ENCODE measurements at regions not wholly inside any gene's neighbourhood (a gene's known extent, or its start where the extent isn't known, plus 50 kb on each side); places are given as distances from the start of the nearest gene placed in this dataset.
"Not testable (repeated sequence)": the region's sequence is repeated elsewhere in the genome, so short reads cannot be mapped to it uniquely, and the experiment has no call there.

GRCh38 chr6:144384427-144384826 is 99.3 kb downstream of the UTRN start:
- TF ChIP-seq, protein P1, sequence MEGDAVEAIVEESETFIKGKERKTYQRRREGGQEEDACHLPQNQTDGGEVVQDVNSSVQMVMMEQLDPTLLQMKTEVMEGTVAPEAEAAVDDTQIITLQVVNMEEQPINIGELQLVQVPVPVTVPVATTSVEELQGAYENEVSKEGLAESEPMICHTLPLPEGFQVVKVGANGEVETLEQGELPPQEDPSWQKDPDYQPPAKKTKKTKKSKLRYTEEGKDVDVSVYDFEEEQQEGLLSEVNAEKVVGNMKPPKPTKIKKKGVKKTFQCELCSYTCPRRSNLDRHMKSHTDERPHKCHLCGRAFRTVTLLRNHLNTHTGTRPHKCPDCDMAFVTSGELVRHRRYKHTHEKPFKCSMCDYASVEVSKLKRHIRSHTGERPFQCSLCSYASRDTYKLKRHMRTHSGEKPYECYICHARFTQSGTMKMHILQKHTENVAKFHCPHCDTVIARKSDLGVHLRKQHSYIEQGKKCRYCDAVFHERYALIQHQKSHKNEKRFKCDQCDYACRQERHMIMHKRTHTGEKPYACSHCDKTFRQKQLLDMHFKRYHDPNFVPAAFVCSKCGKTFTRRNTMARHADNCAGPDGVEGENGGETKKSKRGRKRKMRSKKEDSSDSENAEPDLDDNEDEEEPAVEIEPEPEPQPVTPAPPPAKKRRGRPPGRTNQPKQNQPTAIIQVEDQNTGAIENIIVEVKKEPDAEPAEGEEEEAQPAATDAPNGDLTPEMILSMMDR (conservative IDR thresholded peaks at IDR 0.05; ENCODE audit: low read length), result no peak
- DNase-seq (ENCODE audit: low read depth), result no peak
- H3K4me3 ChIP-seq (ENCODE audit: low read length), result no peak overlapping the region

GRCh38 chr6:144389474-144389873 is 104.3 kb downstream of the UTRN start:
- H3K4me3 ChIP-seq (ENCODE audit: low read length), result not testable (repeated sequence)

DNA sequence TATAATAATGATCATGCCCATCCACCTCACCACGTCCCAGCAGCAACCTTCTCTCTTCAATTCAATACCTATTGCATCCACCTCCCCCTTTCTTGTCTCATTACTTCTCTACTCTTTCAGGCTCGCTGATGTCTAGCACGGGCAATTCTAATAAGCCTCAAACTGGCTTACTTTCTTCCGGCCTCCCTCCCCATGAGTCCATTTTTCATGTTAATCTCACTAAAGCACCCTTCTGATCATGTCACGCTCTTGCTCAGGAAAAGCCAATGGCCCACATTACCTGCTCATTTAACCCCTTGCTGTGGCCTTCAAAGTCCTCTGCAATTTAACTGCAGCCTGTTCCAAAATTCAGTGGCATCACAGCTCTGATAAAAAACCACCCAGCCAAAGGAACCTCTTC is 105.1 kb downstream of the UTRN start:
- DNase-seq (ENCODE audit: low read depth), result no peak
- no peak overlapping the region for H3K4me3 ChIP-seq (ENCODE audit: low read length)
- TF ChIP-seq, protein P1 (conservative IDR thresholded peaks at IDR 0.05; ENCODE audit: low read length), result no peak

More at GRCh38 chr6:144389474-144389873, 104.3 kb downstream of the UTRN start:
- DNase-seq (ENCODE audit: low read depth), result not testable (repeated sequence)

DNA sequence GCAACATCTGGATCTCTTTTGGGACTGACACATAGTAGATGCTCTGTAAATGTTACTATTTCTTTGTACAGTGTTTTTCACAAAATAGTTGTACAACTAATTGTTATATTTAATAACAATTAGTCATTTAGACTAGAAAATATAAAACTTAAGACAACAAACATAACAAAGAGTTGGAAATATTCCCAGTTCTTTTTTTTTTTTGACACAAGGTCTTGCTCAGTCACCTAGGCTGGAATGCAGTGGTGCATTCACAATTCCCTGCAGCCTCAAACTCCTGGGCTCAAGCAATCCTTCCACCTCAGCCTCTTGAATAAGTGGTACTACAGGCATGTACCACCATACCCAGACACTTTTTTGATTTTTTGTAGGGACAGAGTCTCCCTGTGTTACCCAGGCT is 105.8 kb downstream of the UTRN start:
- DNase-seq (ENCODE audit: low read depth), result peak; percentile 35
- no peak overlapping the region for H3K4me3 ChIP-seq (ENCODE audit: low read length)
- TF ChIP-seq, protein P1 (conservative IDR thresholded peaks at IDR 0.05; ENCODE audit: low read length), result no peak

- DNase-seq (ENCODE audit: low read depth), result no peak
- no peak overlapping the region for H3K4me3 ChIP-seq (ENCODE audit: low read length)
- TF ChIP-seq, protein P1 (conservative IDR thresholded peaks at IDR 0.05; ENCODE audit: low read length), result no peak
Observed at GRCh38 chr6:144392536-144392935, 107.4 kb downstream of the UTRN start.

- no peak for DNase-seq (ENCODE audit: low read depth)
- no peak overlapping the region for H3K4me3 ChIP-seq (ENCODE audit: low read length)
- TF ChIP-seq, protein P1 (conservative IDR thresholded peaks at IDR 0.05; ENCODE audit: low read length), result no peak
Observed at GRCh38 chr6:144394210-144394609, 109.1 kb downstream of the UTRN start.

- TF ChIP-seq, protein P1 (conservative IDR thresholded peaks at IDR 0.05; ENCODE audit: low read length), result no peak
- no peak overlapping the region for H3K4me3 ChIP-seq (ENCODE audit: low read length)
- DNase-seq (ENCODE audit: low read depth), result no peak
Observed at GRCh38 chr6:144395014-144395413, 109.9 kb downstream of the UTRN start.

DNA sequence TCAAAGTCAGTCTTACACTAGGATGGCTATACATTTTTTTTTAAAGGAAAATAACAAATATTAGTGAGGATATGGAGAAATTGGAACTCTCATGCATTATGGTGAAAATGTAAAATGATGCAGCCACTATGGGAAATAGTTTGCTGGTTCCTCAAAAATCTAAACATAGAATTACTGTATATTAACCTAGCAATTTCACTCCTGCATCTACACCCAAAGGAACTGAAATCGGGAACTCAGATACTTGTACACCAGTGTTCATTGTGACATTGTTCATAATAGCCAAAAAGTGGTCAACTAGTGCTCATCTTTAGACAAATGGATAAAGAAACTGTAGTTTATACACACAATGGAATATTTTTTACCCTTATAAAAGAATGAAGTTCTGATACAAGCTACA is 110.7 kb downstream of the UTRN start:
- TF ChIP-seq, protein P1 (conservative IDR thresholded peaks at IDR 0.05; ENCODE audit: low read length), result no peak
- no peak overlapping the region for H3K4me3 ChIP-seq (ENCODE audit: low read length)
- no peak for DNase-seq (ENCODE audit: low read depth)

Data from AG10803 (cell line).